GM19468 (cell line): ENCODE measurements at regions not wholly inside any gene's neighbourhood (a gene's known extent, or its start where the extent isn't known, plus 50 kb on each side); places are given as distances from the start of the nearest gene placed in this dataset.
"Not testable (repeated sequence)": the region's sequence is repeated elsewhere in the genome, so short reads cannot be mapped to it uniquely, and the experiment has no call there.

Experiments
- ATAC-seq: cut with Tn5 transposase; IDR thresholded peaks from one replicate; pipeline ENCODE4 v1.9.1; 2021; ENCODE audit warnings: mild to moderate bottlenecking, moderate library complexity, moderate number of reproducible peaks; ENCODE audit not compliant: unreplicated experiment; ENCODE audit errors: extremely low read depth

DNA sequence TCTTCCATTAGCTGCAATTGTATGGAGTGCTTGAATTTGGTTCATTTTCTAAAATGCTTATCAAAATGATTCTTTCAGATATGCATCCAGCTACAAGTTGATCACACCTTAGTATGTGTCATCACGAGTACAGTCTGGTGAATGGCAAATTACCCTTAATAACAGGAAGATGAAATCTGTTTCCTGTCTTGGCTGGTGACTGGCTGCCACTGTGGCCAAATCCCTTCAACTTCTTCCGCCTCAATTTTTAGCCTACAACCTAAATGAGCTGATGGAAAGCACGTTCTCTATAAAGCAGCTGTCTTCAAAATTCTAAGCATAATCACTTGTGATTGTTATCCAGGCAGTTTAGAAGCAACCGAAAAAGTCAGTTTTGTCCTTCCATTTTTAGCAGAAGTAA, 387.1 kb upstream of the NECTIN3 start:
- no peak for ATAC-seq

DNA sequence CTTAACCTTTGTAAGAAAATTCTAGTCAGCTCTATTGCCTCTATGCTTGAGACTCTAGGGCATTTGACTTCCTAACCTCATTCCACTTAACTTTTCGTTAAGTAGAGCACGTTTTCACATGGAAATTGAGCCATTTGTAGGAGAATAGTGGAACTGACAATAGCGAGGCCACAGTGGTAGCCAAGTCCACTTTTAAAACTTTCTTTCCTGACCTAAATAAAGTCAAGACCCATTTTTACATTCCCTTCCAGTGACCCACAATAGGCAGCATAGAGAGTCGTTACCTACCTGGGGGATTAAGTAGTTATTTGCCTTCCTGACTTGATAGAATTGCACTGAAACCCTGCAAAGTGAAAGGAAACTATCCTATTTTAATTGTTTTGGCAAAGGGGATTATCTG, 386.0 kb upstream of the NECTIN3 start:
- ATAC-seq = no peak

GRCh38 chr3:110686701-110687100, 384.9 kb upstream of the NECTIN3 start:
- no peak for ATAC-seq

DNA sequence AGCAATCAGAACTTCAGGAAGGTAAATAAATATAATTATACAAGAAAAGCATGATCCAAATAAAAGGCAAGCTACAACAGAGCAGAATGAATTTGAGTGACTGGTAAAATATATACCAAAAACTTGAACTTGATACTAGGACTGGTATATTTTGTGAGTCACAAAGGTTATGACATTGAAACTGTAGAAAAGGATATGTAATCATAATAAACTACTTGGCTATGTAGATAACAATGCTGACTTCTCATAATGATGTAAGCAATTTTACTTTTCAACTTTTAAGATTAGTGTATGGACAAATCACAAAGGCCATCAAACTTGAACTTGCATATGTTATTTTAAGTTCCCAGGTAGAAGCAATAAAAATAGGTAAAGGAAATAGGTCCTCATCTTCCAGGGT, 384.5 kb upstream of the NECTIN3 start:
- ATAC-seq = no peak

DNA sequence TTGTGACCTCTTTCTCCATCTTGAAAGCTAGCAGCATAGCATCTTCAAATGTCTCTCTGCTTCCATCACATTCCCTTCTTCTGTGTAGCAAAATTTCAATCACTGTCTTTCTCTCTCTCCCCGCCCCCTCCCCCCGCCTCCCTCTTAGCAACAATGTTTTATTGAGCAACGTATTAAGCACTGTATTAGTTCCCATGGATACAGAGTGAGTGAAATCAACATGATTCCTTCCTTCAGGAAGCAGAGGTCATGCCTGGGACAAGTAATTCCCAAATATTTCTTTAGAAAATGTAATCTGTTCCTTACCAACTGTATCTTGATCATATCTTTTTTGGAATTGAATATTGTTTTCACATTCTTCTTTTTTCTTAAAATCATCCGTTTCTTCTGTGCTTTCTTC, 373.7 kb upstream of the NECTIN3 start:
- no peak for ATAC-seq

DNA sequence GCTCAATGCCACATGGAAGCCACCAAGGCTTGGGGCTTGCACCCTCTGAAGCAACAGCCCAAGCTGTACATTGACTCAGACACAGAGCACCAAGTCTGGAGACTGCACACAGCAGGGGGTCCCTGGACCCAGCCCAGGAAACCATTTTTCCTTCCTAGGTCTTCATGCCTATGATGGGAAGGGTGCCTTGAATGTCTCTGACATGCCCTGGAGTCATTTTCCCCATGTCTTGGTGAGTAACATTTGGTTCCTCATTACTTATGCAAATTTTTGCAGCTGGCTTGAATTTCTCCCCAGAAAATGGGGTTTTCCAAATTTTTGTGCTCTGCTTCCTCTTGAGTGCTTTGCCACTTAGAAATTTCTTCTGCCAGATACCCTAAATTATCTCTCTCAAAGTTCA, 367.3 kb upstream of the NECTIN3 start:
- not testable (repeated sequence) for ATAC-seq

DNA sequence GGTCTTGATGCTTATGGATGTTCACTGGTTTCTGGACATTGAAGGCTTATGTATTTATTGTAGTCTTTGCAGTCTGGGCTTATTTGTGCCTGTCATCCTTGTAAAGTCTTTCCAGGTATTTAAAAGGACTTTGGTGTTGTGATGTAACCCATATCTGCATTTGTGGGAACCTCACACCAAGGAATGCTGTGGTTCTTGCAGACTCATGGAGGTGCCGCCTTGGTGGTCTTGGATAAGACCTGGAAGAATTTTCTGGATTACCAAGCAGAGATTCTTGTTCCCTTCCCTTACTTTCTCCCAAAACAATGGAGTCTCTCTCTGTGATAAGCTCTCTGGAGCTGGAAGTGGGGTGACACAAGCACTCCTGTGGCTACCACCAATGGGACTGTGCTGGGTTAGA, 363.5 kb upstream of the NECTIN3 start:
- ATAC-seq = no peak

DNA sequence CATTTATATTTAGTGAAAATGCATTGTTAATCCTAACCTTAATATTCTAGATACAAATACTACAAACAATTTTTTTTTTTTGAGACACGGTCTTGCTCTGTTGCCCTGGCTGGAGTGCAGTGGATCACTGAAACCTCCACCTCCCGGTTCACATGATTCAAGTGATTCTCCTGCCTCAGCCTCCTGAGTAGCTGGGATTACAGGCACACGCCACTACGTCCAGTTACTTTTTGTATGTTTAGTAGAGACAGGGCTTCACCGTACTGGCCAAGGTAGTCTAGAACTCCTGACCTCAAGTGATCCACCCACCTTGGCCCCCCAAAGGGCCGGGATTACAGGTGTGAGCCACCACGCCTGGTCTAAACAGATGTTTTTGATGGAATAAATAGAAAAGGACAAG, 361.5 kb upstream of the NECTIN3 start:
- ATAC-seq = no peak

DNA sequence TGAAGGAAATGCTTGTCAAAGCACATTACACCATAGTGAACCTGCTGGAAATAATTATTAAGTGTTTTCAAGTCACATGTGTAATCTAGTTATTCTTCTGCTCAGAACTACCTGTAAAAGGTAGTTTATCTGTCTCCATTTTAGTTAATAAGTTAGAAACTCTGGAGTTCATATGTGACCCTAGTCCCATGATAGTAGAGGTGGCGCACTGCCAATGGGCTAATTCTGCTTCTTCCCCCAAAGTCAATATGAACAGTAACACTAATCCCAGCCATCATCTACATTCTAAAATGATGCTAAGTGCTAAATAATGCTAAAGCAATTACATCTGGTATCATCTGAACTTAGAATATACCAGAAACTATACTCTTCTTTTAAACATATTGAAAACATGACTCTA, 361.0 kb upstream of the NECTIN3 start:
- no peak for ATAC-seq

- ATAC-seq = no peak
Measured at GRCh38 chr3:110711130-110711832, 360.3 kb upstream of the NECTIN3 start.

- no peak for ATAC-seq
Measured at GRCh38 chr3:110711851-110712516, 359.6 kb upstream of the NECTIN3 start.

GRCh38 chr3:110727056-110727455, 344.6 kb upstream of the NECTIN3 start:
- no peak for ATAC-seq

DNA sequence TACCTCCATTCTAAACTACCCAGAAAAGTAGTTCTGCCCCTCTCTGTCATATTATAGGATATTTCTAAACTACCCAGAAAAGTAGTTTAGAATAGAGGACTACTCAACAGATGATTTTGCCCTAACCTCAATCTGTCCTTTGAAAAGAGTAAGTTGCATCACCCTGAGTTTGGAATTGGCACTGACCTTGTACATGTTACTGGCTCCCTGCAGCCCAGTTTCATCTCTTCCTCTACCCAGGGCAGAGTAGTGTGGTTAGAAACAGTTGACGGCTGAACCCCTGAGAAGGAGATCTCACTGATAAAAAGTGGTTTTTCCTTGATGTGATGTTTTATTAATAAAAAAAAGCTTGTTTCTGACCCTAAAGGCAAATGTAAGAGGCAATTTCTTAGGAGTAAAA, 340.5 kb upstream of the NECTIN3 start:
- ATAC-seq = no peak

GRCh38 chr3:110732420-110732819, 339.2 kb upstream of the NECTIN3 start:
- ATAC-seq = no peak

- ATAC-seq = no peak
Measured at GRCh38 chr3:110733045-110733444, 338.6 kb upstream of the NECTIN3 start.

DNA sequence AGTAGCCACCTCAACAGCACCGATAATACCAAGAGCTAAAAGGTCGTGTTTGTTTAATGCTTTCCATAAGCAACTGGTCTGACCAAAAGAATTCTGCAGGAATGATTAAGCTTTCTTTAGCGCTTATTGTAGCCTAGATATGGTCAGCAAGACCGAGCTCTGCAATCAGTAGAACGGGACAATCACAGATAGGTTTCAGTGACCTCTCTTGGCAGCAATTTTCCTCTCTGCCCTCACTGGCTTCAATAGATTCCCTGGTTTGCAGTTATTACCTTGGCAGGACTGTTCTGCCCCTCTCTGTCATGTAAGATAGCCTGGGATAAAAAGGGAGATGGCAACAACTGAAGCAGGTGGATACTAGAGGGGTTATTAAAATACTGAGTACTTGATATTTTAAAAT, 337.1 kb upstream of the NECTIN3 start:
- ATAC-seq = no peak

DNA sequence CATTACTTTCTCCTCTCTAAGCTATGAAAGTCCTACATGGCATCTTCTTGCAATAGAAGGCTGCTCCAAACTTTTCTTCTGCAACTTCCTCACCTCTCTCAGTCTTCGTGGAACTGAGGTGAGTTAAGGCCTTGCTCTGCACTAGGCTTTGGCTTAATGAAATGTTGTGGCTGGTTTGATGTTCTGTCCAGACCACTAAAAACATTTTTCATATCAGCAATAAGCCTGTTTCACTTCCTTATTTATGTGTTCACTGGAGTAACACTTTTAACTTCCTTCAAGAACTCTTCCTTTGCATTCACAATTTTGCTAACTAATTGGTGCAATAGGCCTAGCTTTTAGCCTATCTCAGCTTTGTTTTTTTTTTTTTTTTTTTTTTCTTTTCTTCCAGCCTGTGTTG, 335.3 kb upstream of the NECTIN3 start:
- ATAC-seq = peak; percentile 79

GRCh38 chr3:110738531-110738930, 333.1 kb upstream of the NECTIN3 start:
- ATAC-seq = no peak

GRCh38 chr3:110741891-110742290, 329.7 kb upstream of the NECTIN3 start:
- no peak for ATAC-seq

DNA sequence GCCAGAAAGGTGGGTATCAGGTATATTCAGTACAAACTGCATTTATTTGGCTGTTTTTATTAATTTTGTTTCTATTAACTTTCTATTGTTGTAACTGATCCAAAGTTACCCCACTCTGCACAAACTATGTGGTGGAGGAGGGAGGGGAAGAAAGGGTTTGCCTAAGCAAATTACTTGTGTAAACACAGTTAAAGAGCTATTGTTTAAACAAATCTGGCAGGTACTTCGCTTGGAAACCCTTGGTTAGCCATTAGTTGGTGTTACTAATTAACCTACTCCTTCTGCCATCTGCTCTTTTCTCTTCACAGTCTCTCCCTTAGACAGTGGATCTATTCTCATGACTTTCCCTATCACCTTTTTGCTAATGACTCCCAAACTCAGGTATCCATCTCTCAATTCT, 328.4 kb upstream of the NECTIN3 start:
- ATAC-seq = no peak

DNA sequence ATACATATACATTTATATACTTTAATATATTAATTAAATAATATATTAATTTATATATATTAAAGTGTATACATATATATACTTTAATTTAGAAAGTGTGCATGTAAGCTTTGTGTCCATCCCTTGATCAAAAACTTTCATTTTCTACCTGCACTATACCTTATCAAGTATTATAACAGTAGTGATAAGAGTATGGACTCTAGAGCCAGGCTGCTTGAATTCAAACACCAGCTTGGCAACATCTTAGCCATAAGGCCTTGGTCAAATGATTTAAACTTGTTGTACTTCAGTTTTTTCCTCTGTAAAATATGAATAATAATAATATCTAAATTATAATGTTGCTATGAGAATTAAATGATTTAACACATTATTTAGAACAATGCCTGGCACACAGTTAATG, 327.6 kb upstream of the NECTIN3 start:
- no peak for ATAC-seq

- no peak for ATAC-seq
Measured at GRCh38 chr3:110744723-110745122, 326.9 kb upstream of the NECTIN3 start.
